NB4 (cell line): ENCODE measurements at regions not wholly inside any gene's neighbourhood (a gene's known extent, or its start where the extent isn't known, plus 50 kb on each side); places are given as distances from the start of the nearest gene placed in this dataset.

Experiments used
- DNase-seq: peaks from one replicate; pipeline ENCODE4 v3.0.0; 2010; ENCODE audit warnings: low read depth
- H3K4me3 ChIP-seq: one replicate; pipeline ENCODE4 v1.5.1; 2011; ENCODE audit warnings: mild to moderate bottlenecking, low read depth, low read length, moderate library complexity
- CTCF ChIP-seq: IDR thresholded peaks from one replicate; pipeline ENCODE4 v1.5.1; 2012; ENCODE audit warnings: low read depth, low read length
- MAX ChIP-seq: IDR thresholded peaks from 2 replicates; pipeline ENCODE4 v1.6.1; 2011; ENCODE audit warnings: low read depth, low read length
- MYC ChIP-seq: IDR thresholded peaks from 2 replicates; pipeline ENCODE4 v1.6.1; 2011; ENCODE audit warnings: low read depth, low read length
- POLR2A ChIP-seq: IDR thresholded peaks from 2 replicates; pipeline ENCODE4 v1.6.1; 2011; ENCODE audit warnings: mild to moderate bottlenecking; ENCODE audit not compliant: insufficient read length; ENCODE audit errors: extremely low read depth

- DNase-seq: no peak
- no peak overlapping the region for H3K4me3 ChIP-seq
- TF ChIP-seq CTCF (no peak), MAX (no peak), POLR2A (no peak), MYC (no peak)
Observed at GRCh38 chr4:115770046-115770543, 656.7 kb upstream of the NDST4 start.

GRCh38 chr4:115769396-115769795, 656.0 kb upstream of the NDST4 start:
- no peak for DNase-seq
- H3K4me3 ChIP-seq: no peak overlapping the region
- TF ChIP-seq MAX: no peak
- TF ChIP-seq MYC: no peak
- no peak for TF ChIP-seq CTCF

GRCh38 chr4:115763051-115763450, 649.6 kb upstream of the NDST4 start:
- no peak for DNase-seq
- H3K4me3 ChIP-seq: no peak overlapping the region
- TF ChIP-seq CTCF: no peak
- TF ChIP-seq MAX: no peak
- no peak for TF ChIP-seq POLR2A
- TF ChIP-seq MYC: no peak

GRCh38 chr4:115759231-115759630, 645.8 kb upstream of the NDST4 start:
- no peak for TF ChIP-seq MYC
- no peak overlapping the region for H3K4me3 ChIP-seq
- DNase-seq: no peak

- no peak for TF ChIP-seq MYC
- TF ChIP-seq MAX: no peak
- no peak for TF ChIP-seq POLR2A
- no peak for TF ChIP-seq CTCF
- H3K4me3 ChIP-seq: no peak overlapping the region
- DNase-seq: no peak
Observed at GRCh38 chr4:115749404-115749803, 636.0 kb upstream of the NDST4 start.

- TF ChIP-seq MYC: no peak
- no peak for TF ChIP-seq CTCF
- no peak for TF ChIP-seq POLR2A
- no peak for TF ChIP-seq MAX
- DNase-seq: no peak
- H3K4me3 ChIP-seq: no peak overlapping the region
Observed at GRCh38 chr4:115740806-115741205, 627.4 kb upstream of the NDST4 start.
